HG03378 (cell line): ENCODE measurements at regions not wholly inside any gene's neighbourhood (a gene's known extent, or its start where the extent isn't known, plus 50 kb on each side); places are given as distances from the start of the nearest gene placed in this dataset.

Source experiments
- ATAC-seq: cut with Tn5 transposase; IDR thresholded peaks from one replicate; pipeline ENCODE4 v1.9.1; 2021; ENCODE audit warnings: mild to moderate bottlenecking, moderate library complexity; ENCODE audit not compliant: unreplicated experiment

GRCh38 chr3:5270666-5271371 lies 83.3 kb downstream of the EDEM1 start:
- no peak for ATAC-seq

GRCh38 chr3:5271372-5271683 lies 83.8 kb downstream of the EDEM1 start:
- ATAC-seq: no peak

GRCh38 chr3:5272387-5272786 lies 84.9 kb downstream of the EDEM1 start:
- no peak for ATAC-seq

GRCh38 chr3:5274091-5274490 lies 86.6 kb downstream of the EDEM1 start:
- no peak for ATAC-seq

- ATAC-seq: no peak
Measured at GRCh38 chr3:5275529-5275928, 88.0 kb downstream of the EDEM1 start.

GRCh38 chr3:5276934-5277333 lies 89.4 kb downstream of the EDEM1 start:
- no peak for ATAC-seq

- ATAC-seq: no peak
Measured at GRCh38 chr3:5277612-5278236, 90.2 kb downstream of the EDEM1 start.

- ATAC-seq: no peak
Measured at GRCh38 chr3:5278666-5279065, 91.2 kb downstream of the EDEM1 start.

- ATAC-seq: no peak
Measured at GRCh38 chr3:5282703-5283102, 95.2 kb downstream of the EDEM1 start.

GRCh38 chr3:5285439-5285838 lies 97.9 kb downstream of the EDEM1 start:
- no peak for ATAC-seq

- ATAC-seq: no peak
Measured at GRCh38 chr3:5290915-5291314, 103.4 kb downstream of the EDEM1 start.

- no peak for ATAC-seq
Measured at GRCh38 chr3:5292512-5292911, 105.0 kb downstream of the EDEM1 start.

GRCh38 chr3:5293207-5293606 lies 105.7 kb downstream of the EDEM1 start:
- no peak for ATAC-seq

- no peak for ATAC-seq
Measured at GRCh38 chr3:5294356-5294755, 106.8 kb downstream of the EDEM1 start.

GRCh38 chr3:5295191-5295690 lies 107.7 kb downstream of the EDEM1 start:
- ATAC-seq: no peak

GRCh38 chr3:5296362-5296761 lies 108.9 kb downstream of the EDEM1 start:
- no peak for ATAC-seq

- no peak for ATAC-seq
Measured at GRCh38 chr3:5297895-5298294, 110.4 kb downstream of the EDEM1 start.

GRCh38 chr3:5298453-5298852 lies 110.9 kb downstream of the EDEM1 start:
- peak; percentile 99 for ATAC-seq

- no peak for ATAC-seq
Measured at GRCh38 chr3:5299161-5299560, 111.7 kb downstream of the EDEM1 start.

- no peak for ATAC-seq
Measured at GRCh38 chr3:5300638-5301037, 113.1 kb downstream of the EDEM1 start.

- ATAC-seq: no peak
Measured at GRCh38 chr3:5301651-5302297, 114.3 kb downstream of the EDEM1 start.

GRCh38 chr3:5302661-5303060 lies 115.2 kb downstream of the EDEM1 start:
- no peak for ATAC-seq
